ENCODE measurements at regions not wholly inside any gene's neighbourhood (a gene's known extent, or its start where the extent isn't known, plus 50 kb on each side); places are given as distances from the start of the nearest gene placed in this dataset.
"Not testable (repeated sequence)": the region's sequence is repeated elsewhere in the genome, so short reads cannot be mapped to it uniquely, and the experiment has no call there.

DNA sequence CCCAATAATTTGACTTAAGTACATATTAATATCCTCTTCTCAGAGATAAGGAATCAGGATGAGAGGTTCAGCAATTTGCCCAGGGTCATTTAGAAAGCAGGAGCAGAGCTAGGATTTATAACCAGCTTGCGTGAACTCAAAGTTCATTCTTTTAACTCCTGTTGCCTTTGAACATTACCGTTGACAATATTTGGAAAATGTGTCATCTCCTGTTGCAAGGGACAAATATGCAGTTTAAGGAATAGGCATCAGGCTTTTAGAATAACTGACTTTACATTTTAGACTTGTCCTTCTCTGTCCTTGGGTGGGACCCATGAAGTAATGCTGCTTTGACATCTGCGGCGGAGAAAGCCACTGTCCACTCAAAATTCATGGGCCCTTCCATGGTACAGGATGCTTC is 252.2 kb upstream of the RGMA start:
- Histone ChIP-seq H3K36me3 (ENCODE audit: insufficient read depth, low read length) (no peaks in the 10 kb centered on the region), H3K4me1 (ENCODE audit: insufficient read depth, low read length) (no peaks in the 10 kb centered on the region), H4K20me1 (ENCODE audit: insufficient read depth, low read length) (no peaks in the 10 kb centered on the region), H3K27ac (ENCODE audit: low read depth, low read length) (no peak overlapping the region), H3K4me3 (ENCODE audit: insufficient read depth, low read depth, low read length) (no peak overlapping the region), H3K9ac (ENCODE audit: low read length) (no peak overlapping the region), H2AFZ (ENCODE audit: low read depth, low read length) (no peak overlapping the region), H3K4me2 (ENCODE audit: low read length) (no peak overlapping the region), H3K9me3 (ENCODE audit: insufficient read depth, low read depth, low read length) (no peaks in the 10 kb centered on the region), H3K79me2 (ENCODE audit: insufficient read depth, low read length) (no peaks in the 10 kb centered on the region), H3K27me3 (ENCODE audit: insufficient read depth, low read length) (no peaks in the 10 kb centered on the region)
- FAIRE-seq (no peak), DNase-seq (ENCODE audit: low read depth) (no peak)
- H3K36me3 Mint-ChIP-seq (ENCODE audit: low read depth, unreplicated experiment), result no peaks in the 10 kb centered on the region
- H3K27me3 Mint-ChIP-seq (ENCODE audit: low read depth, unreplicated experiment), result peaks cover 14% of the 10 kb centered on the region
- H3K9me3 Mint-ChIP-seq (ENCODE audit: unreplicated experiment), result peaks cover 3% of the 10 kb centered on the region
- no peak overlapping the region for H3K27ac Mint-ChIP-seq (ENCODE audit: unreplicated experiment)
- H3K4me3 Mint-ChIP-seq (ENCODE audit: unreplicated experiment), result no peak overlapping the region
- no peak for TF ChIP-seq CTCF (IDR thresholded peaks at IDR 0.05; ENCODE audit: insufficient read depth, low read depth, low read length)
- no peak for TF ChIP-seq EZH2 (IDR thresholded peaks at IDR 0.05; ENCODE audit: insufficient read depth, low read length)
- H3K4me1 Mint-ChIP-seq (ENCODE audit: low read depth, unreplicated experiment), result no peaks in the 10 kb centered on the region

- H3K36me3 Mint-ChIP-seq (ENCODE audit: low read depth, unreplicated experiment), result no peaks in the 10 kb centered on the region
- DNase-seq (ENCODE audit: low read depth) (no peak), FAIRE-seq (no peak)
- no peaks in the 10 kb centered on the region for H3K9me3 ChIP-seq (ENCODE audit: insufficient read depth, low read depth, low read length)
- H3K9ac ChIP-seq (ENCODE audit: low read length), result no peak overlapping the region
- H3K9me3 Mint-ChIP-seq (ENCODE audit: unreplicated experiment), result peaks cover 3% of the 10 kb centered on the region
- H2AFZ ChIP-seq (ENCODE audit: low read depth, low read length), result no peak overlapping the region
- no peak overlapping the region for H3K4me3 Mint-ChIP-seq (ENCODE audit: unreplicated experiment)
- H3K27me3 Mint-ChIP-seq (ENCODE audit: low read depth, unreplicated experiment), result peaks cover 14% of the 10 kb centered on the region
- H3K27me3 ChIP-seq (ENCODE audit: insufficient read depth, low read length), result no peaks in the 10 kb centered on the region
- no peaks in the 10 kb centered on the region for H4K20me1 ChIP-seq (ENCODE audit: insufficient read depth, low read length)
- H3K27ac Mint-ChIP-seq (ENCODE audit: unreplicated experiment), result no peak overlapping the region
- TF ChIP-seq EZH2 (IDR thresholded peaks at IDR 0.05; ENCODE audit: insufficient read depth, low read length) (no peak), CTCF (IDR thresholded peaks at IDR 0.05; ENCODE audit: insufficient read depth, low read depth, low read length) (no peak)
- H3K27ac ChIP-seq (ENCODE audit: low read depth, low read length), result no peak overlapping the region
- no peaks in the 10 kb centered on the region for H3K4me1 Mint-ChIP-seq (ENCODE audit: low read depth, unreplicated experiment)
- H3K4me2 ChIP-seq (ENCODE audit: low read length), result no peak overlapping the region
- no peaks in the 10 kb centered on the region for H3K4me1 ChIP-seq (ENCODE audit: insufficient read depth, low read length)
- H3K4me3 ChIP-seq (ENCODE audit: insufficient read depth, low read depth, low read length), result no peak overlapping the region
- no peaks in the 10 kb centered on the region for H3K36me3 ChIP-seq (ENCODE audit: insufficient read depth, low read length)
- no peaks in the 10 kb centered on the region for H3K79me2 ChIP-seq (ENCODE audit: insufficient read depth, low read length)
Observed at GRCh38 chr15:93340406-93340805, 251.4 kb upstream of the RGMA start.

- no peak for FAIRE-seq
- Mint-ChIP-seq H3K27ac (ENCODE audit: unreplicated experiment) (no peak overlapping the region), H3K36me3 (ENCODE audit: low read depth, unreplicated experiment) (no peaks in the 10 kb centered on the region), H3K9me3 (ENCODE audit: unreplicated experiment) (peaks cover 4% of the 10 kb centered on the region), H3K4me3 (ENCODE audit: unreplicated experiment) (no peak overlapping the region), H3K27me3 (ENCODE audit: low read depth, unreplicated experiment) (peaks cover 40% of the 10 kb centered on the region), H3K4me1 (ENCODE audit: low read depth, unreplicated experiment) (peaks cover 15% of the 10 kb centered on the region)
- Histone ChIP-seq H3K4me1 (ENCODE audit: insufficient read depth, low read length) (no peaks in the 10 kb centered on the region), H3K36me3 (ENCODE audit: insufficient read depth, low read length) (no peaks in the 10 kb centered on the region), H3K79me2 (ENCODE audit: insufficient read depth, low read length) (no peaks in the 10 kb centered on the region), H3K27me3 (ENCODE audit: insufficient read depth, low read length) (no peaks in the 10 kb centered on the region), H2AFZ (ENCODE audit: low read depth, low read length) (no peak overlapping the region), H4K20me1 (ENCODE audit: insufficient read depth, low read length) (no peaks in the 10 kb centered on the region), H3K4me3 (ENCODE audit: insufficient read depth, low read depth, low read length) (no peak overlapping the region), H3K27ac (ENCODE audit: low read depth, low read length) (no peak overlapping the region), H3K9me3 (ENCODE audit: insufficient read depth, low read depth, low read length) (no peaks in the 10 kb centered on the region), H3K4me2 (ENCODE audit: low read length) (no peak overlapping the region), H3K9ac (ENCODE audit: low read length) (no peak overlapping the region)
- no peak for DNase-seq (ENCODE audit: low read depth)
- TF ChIP-seq EZH2 (IDR thresholded peaks at IDR 0.05; ENCODE audit: insufficient read depth, low read length), result no peak
- TF ChIP-seq CTCF (IDR thresholded peaks at IDR 0.05; ENCODE audit: insufficient read depth, low read depth, low read length), result no peak
Observed at GRCh38 chr15:93333796-93334195, 244.8 kb upstream of the RGMA start.

DNA sequence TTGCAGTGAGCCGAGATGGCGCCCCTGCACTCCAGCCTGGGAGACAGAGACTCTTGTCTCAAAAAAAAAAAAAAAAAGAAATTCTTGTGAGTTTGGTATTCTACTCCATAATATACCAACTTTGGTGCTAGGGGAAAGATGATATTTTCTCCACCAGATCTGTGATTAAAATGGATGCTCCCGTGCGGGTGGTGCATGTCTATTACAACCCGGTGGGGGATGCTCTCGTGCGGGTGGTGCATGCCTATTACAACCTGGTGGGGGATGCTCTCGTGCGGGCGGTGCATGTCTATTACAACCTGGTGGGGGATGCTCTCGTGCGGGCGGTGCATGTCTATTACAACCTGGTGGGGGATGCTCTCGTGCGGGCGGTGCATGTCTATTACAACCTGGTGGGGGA is 244.1 kb upstream of the RGMA start:
- H2AFZ ChIP-seq (ENCODE audit: low read depth, low read length); H3K9ac ChIP-seq (ENCODE audit: low read length); H3K79me2 ChIP-seq (ENCODE audit: insufficient read depth, low read length); H3K4me1 ChIP-seq (ENCODE audit: insufficient read depth, low read length); H3K36me3 ChIP-seq (ENCODE audit: insufficient read depth, low read length); H3K27ac ChIP-seq (ENCODE audit: low read depth, low read length); H3K9me3 Mint-ChIP-seq (ENCODE audit: unreplicated experiment); H4K20me1 ChIP-seq (ENCODE audit: insufficient read depth, low read length); H3K9me3 ChIP-seq (ENCODE audit: insufficient read depth, low read depth, low read length); H3K27me3 ChIP-seq (ENCODE audit: insufficient read depth, low read length); H3K4me3 Mint-ChIP-seq (ENCODE audit: unreplicated experiment); H3K4me2 ChIP-seq (ENCODE audit: low read length); H3K4me3 ChIP-seq (ENCODE audit: insufficient read depth, low read depth, low read length); H3K27ac Mint-ChIP-seq (ENCODE audit: unreplicated experiment); FAIRE-seq; DNase-seq (ENCODE audit: low read depth); H3K36me3 Mint-ChIP-seq (ENCODE audit: low read depth, unreplicated experiment): not testable (repeated sequence)
- Mint-ChIP-seq H3K4me1 (ENCODE audit: low read depth, unreplicated experiment) (peaks cover 15% of the 10 kb centered on the region), H3K27me3 (ENCODE audit: low read depth, unreplicated experiment) (peaks cover 42% of the 10 kb centered on the region)
